NB4 (cell line): ENCODE measurements at regions not wholly inside any gene's neighbourhood (a gene's known extent, or its start where the extent isn't known, plus 50 kb on each side); places are given as distances from the start of the nearest gene placed in this dataset.

Experiments used
- DNase-seq: peaks from one replicate; pipeline ENCODE4 v3.0.0; 2010; ENCODE audit warnings: low read depth
- H3K4me3 ChIP-seq: one replicate; pipeline ENCODE4 v1.5.1; 2011; ENCODE audit warnings: mild to moderate bottlenecking, low read depth, low read length, moderate library complexity
- CTCF ChIP-seq: IDR thresholded peaks from one replicate; pipeline ENCODE4 v1.5.1; 2012; ENCODE audit warnings: low read depth, low read length
- MAX ChIP-seq: IDR thresholded peaks from 2 replicates; pipeline ENCODE4 v1.6.1; 2011; ENCODE audit warnings: low read depth, low read length
- MYC ChIP-seq: IDR thresholded peaks from 2 replicates; pipeline ENCODE4 v1.6.1; 2011; ENCODE audit warnings: low read depth, low read length
- POLR2A ChIP-seq: IDR thresholded peaks from 2 replicates; pipeline ENCODE4 v1.6.1; 2011; ENCODE audit warnings: mild to moderate bottlenecking; ENCODE audit not compliant: insufficient read length; ENCODE audit errors: extremely low read depth

- TF ChIP-seq POLR2A, result no peak
- TF ChIP-seq MYC, result no peak
- no peak for TF ChIP-seq CTCF
- no peak for TF ChIP-seq MAX
- no peak overlapping the region for H3K4me3 ChIP-seq
- no peak for DNase-seq
Measured at GRCh38 chr3:166457382-166457781, 620.2 kb upstream of the BCHE start.

GRCh38 chr3:166456286-166456685 lies 619.1 kb upstream of the BCHE start:
- no peak for DNase-seq
- H3K4me3 ChIP-seq, result no peak overlapping the region

GRCh38 chr3:166455744-166456143 lies 618.5 kb upstream of the BCHE start:
- no peak for DNase-seq
- TF ChIP-seq MYC (no peak), CTCF (no peak), MAX (no peak), POLR2A (no peak)
- no peak overlapping the region for H3K4me3 ChIP-seq

More at GRCh38 chr3:166456286-166456685, 619.1 kb upstream of the BCHE start:
- TF ChIP-seq MYC, result no peak
- no peak for TF ChIP-seq CTCF
- TF ChIP-seq POLR2A, result no peak
- no peak for TF ChIP-seq MAX

- no peak for TF ChIP-seq CTCF
- no peak for TF ChIP-seq POLR2A
- no peak for TF ChIP-seq MYC
- TF ChIP-seq MAX, result no peak
- no peak overlapping the region for H3K4me3 ChIP-seq
- DNase-seq, result no peak
Measured at GRCh38 chr3:166453478-166453877, 616.3 kb upstream of the BCHE start.

- no peak for DNase-seq
- no peak overlapping the region for H3K4me3 ChIP-seq
- no peak for TF ChIP-seq MAX
Measured at GRCh38 chr3:166451997-166452396, 614.8 kb upstream of the BCHE start.

- TF ChIP-seq CTCF, result no peak
- H3K4me3 ChIP-seq, result no peak overlapping the region
- no peak for DNase-seq
Measured at GRCh38 chr3:166447513-166447912, 610.3 kb upstream of the BCHE start.

GRCh38 chr3:166446986-166447385 lies 609.8 kb upstream of the BCHE start:
- TF ChIP-seq CTCF (no peak), MAX (no peak), MYC (no peak), POLR2A (no peak)
- no peak for DNase-seq
- no peak overlapping the region for H3K4me3 ChIP-seq
